Astrocyte of the spinal cord (primary cell): ENCODE measurements at regions not wholly inside any gene's neighbourhood (a gene's known extent, or its start where the extent isn't known, plus 50 kb on each side); places are given as distances from the start of the nearest gene placed in this dataset.

Experiments used
- DNase-seq: peaks from one replicate; pipeline ENCODE4 v3.0.0; 2011; ENCODE audit warnings: low read depth, low spot score
- H3K4me3 ChIP-seq: 2 replicates; pipeline ENCODE4 v1.5.1; 2011; ENCODE audit warnings: low read depth, mild to moderate bottlenecking, low read length, moderate library complexity
- in situ Hi-C: cut with HindIII; loops from 2 replicates; pipeline ENCODE4 v1.10.0; 2017; ENCODE audit warnings: low sequenced_read_pairs
- TF ChIP-seq, protein P1 (sequence below): IDR thresholded peaks from 2 replicates; pipeline ENCODE4 v1.5.1; 2012; ENCODE audit warnings: low read depth, mild to moderate bottlenecking, low read length, inconsistent platforms

DNA sequence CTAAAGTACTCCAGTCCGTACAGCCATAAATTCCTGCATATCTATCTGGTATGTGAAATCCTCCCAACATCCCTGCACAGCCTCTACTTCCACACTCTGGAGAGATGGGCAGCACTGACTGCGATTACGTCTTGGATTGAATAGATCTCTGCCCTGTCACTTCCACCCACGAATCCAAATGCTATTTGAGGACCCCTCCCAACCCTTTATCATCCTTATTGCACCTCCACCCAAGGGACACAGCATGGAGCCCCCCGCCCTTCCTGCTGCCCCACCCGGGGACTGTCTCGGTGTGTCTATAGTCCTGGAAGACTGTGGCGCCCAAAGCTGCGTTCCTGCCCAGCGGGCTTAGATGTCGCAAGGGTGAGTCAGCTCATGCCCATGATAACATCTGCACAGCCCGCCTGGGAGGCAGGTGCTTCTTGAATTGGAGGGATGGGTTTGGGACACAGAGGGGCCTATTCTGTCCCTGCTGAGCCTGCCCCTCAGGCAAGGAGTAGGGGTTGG, 105.7 kb upstream of the HAND1 start:
- H3K4me3 ChIP-seq, result no peak overlapping the region
- in situ Hi-C loops, result no loop called here
- TF ChIP-seq, protein P1, sequence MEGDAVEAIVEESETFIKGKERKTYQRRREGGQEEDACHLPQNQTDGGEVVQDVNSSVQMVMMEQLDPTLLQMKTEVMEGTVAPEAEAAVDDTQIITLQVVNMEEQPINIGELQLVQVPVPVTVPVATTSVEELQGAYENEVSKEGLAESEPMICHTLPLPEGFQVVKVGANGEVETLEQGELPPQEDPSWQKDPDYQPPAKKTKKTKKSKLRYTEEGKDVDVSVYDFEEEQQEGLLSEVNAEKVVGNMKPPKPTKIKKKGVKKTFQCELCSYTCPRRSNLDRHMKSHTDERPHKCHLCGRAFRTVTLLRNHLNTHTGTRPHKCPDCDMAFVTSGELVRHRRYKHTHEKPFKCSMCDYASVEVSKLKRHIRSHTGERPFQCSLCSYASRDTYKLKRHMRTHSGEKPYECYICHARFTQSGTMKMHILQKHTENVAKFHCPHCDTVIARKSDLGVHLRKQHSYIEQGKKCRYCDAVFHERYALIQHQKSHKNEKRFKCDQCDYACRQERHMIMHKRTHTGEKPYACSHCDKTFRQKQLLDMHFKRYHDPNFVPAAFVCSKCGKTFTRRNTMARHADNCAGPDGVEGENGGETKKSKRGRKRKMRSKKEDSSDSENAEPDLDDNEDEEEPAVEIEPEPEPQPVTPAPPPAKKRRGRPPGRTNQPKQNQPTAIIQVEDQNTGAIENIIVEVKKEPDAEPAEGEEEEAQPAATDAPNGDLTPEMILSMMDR, result no peak
- DNase-seq, result no peak

DNA sequence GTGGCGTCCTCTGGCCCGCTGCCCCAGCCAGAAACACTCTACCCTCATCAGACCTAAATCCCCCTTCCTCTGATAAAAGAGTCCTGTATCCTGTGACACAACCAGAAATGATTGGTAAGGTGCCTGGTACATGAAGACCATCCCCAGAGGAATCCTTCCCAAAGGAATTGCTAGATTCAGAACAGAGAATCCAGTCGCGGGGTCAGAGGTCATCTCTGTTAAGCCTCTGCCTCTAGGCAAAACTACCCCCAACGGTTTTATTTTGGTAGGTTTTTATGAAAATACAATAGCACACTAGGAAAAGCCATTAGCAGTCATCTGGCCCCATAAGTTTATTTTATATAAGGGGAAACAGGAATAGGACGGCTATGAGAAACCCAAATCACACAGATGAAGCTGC, 102.4 kb upstream of the HAND1 start:
- TF ChIP-seq, protein P1, result no peak
- in situ Hi-C loops, result no loop called here
- no peak overlapping the region for H3K4me3 ChIP-seq
- no peak for DNase-seq

DNA sequence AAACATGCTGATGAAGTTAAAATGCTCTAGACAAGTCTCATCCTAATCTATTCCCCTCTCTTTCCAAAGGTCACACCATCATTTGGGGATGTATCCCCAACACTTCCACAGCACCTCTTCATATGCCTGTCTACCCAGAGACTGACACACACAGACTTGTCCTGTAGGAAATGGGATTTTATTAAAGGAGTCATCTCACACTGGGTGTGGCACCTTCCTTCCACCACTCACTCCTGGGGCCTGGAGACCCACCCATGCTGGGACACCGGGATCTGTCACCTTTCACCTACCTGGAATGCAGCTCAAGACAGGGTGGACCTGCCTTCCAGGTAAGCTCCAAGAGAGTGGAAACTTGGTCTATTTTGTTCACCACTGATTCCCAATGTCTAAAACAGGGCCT, 99.4 kb upstream of the HAND1 start:
- no peak for DNase-seq
- in situ Hi-C loops, result no loop called here
- no peak overlapping the region for H3K4me3 ChIP-seq
- TF ChIP-seq, protein P1, result no peak

GRCh38 chr5:154576429-154576806, 98.4 kb upstream of the HAND1 start:
- TF ChIP-seq, protein P1, result no peak
- in situ Hi-C loops, result no loop called here
- DNase-seq, result no peak
- no peak overlapping the region for H3K4me3 ChIP-seq

DNA sequence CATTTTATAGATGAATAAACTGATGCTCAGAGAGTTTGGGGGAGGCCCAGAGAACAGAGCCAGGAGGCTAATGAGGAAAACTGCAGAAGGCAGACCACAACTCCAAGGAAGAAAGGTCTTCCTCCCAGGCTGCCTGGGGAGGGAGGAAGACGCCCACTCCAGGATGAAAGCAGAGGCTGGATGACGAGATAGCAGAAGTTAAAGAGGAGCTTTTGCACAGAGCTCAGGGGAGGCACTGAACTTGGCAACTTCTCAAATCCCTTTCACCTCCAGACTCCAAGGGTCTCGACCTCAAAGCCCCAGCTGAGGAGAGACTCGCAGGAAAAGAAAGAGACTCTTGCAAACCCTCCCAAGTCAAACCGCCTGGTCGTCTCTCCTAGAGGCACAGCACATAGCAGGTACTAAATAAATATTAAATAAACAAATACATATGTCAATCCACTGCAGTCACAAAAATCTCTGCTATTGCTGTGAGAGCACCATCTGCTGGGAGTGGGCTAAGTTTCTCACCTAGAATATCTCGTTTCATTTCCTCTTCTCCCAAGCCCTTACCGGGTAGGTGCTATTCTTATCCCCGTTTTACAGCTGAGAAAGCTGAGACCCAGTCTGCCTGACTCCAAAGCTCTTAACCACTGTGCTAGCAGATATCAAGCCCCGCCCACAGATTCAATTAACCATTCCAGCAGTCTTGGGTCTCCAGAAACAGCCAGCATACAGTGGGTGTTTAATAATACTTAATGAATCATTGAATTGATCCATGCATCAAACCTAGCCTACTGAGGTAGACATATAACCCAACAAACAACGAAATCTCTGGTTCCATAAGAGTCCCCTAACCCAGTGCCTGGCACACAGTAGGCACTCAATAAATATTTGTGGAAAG, 97.8 kb upstream of the HAND1 start:
- no peak overlapping the region for H3K4me3 ChIP-seq
- in situ Hi-C loops, result no loop called here
- no peak for DNase-seq
- TF ChIP-seq, protein P1, result peak; percentile 18

GRCh38 chr5:154573011-154573410, 95.0 kb upstream of the HAND1 start:
- no peak for DNase-seq
- in situ Hi-C loops, result no loop called here
- no peak overlapping the region for H3K4me3 ChIP-seq
- TF ChIP-seq, protein P1, result no peak
